PC-9 (cell line): ENCODE measurements at regions not wholly inside any gene's neighbourhood (a gene's known extent, or its start where the extent isn't known, plus 50 kb on each side); places are given as distances from the start of the nearest gene placed in this dataset.
"Not testable (repeated sequence)": the region's sequence is repeated elsewhere in the genome, so short reads cannot be mapped to it uniquely, and the experiment has no call there.

Experiments
- BruUV-seq: library from RNA; stranded (reverse); fragments of 400-500 nt; replicated peaks from 2 replicates; lab custom pipeline; 2021; lab: Mats Ljungman, UMichigan
- CTCF ChIA-PET: fragments of 300-600 bp; sonication (Branson Sonifier 250); formaldehyde crosslinking; loops from one replicate; lab custom pipeline; 2022; ENCODE audit warnings: antibody characterized with exemption; lab: Charles Lee
- POLR2A ChIA-PET: fragments of 300-600 bp; sonication (Branson Sonifier 250); formaldehyde crosslinking; loops from one replicate; lab custom pipeline; 2022; ENCODE audit warnings: antibody characterized with exemption; ENCODE audit not compliant: unreplicated experiment; lab: Charles Lee
- DNase-seq, 2 experiments: peaks; one replicate each; pipeline versions ENCODE4 v3.0.0 to v3.0.0-alpha.2; 2015 to 2022; ENCODE audit warnings: mixed read lengths in 1 of 2
- H2AFZ ChIP-seq: fragments of 200-600 bp; sonication (generic); 2 replicates; pipeline ENCODE4 v1.8.1; 2017; ENCODE audit warnings: antibody characterized with exemption
- H3F3A ChIP-seq: fragments of 200-600 bp; sonication (generic); 2 replicates; pipeline ENCODE4 v1.8.1; 2017; ENCODE audit warnings: antibody characterized with exemption, mild to moderate bottlenecking, low read depth; ENCODE audit not compliant: insufficient read depth
- H3K27ac ChIP-seq: fragments of 200-600 bp; sonication (generic); 2 replicates; pipeline ENCODE4 v1.6.1; 2016; ENCODE audit warnings: mixed run types
- H3K27me3 ChIP-seq: fragments of 200-600 bp; sonication (generic); 2 replicates; pipeline ENCODE4 v1.6.1; 2016; ENCODE audit warnings: low read depth, mixed run types; ENCODE audit not compliant: insufficient read depth
- H3K36me3 ChIP-seq: fragments of 200-600 bp; sonication (generic); 2 replicates; pipeline ENCODE4 v1.6.1; 2016; ENCODE audit warnings: low read depth, mixed run types
- H3K4me1 ChIP-seq: fragments of 200-600 bp; sonication (generic); replicated peaks from 2 replicates; pipeline ENCODE4 v1.6.1; 2016; ENCODE audit warnings: mixed run types; ENCODE audit not compliant: insufficient read depth
- H3K4me2 ChIP-seq: fragments of 200-600 bp; sonication (generic); 2 replicates; pipeline ENCODE4 v1.6.1; 2017; ENCODE audit warnings: mixed run types
- H3K4me3 ChIP-seq: fragments of 200-600 bp; sonication (generic); 2 replicates; pipeline ENCODE4 v1.6.1; 2016; ENCODE audit warnings: mixed run types
- H3K79me2 ChIP-seq: fragments of 200-600 bp; sonication (generic); 2 replicates; pipeline ENCODE4 v1.6.1; 2017; ENCODE audit warnings: low read depth, mixed run types
- H3K9me2 ChIP-seq: fragments of 200-600 bp; sonication (generic); 2 replicates; pipeline ENCODE4 v1.8.1; 2017; ENCODE audit warnings: mild to moderate bottlenecking; ENCODE audit not compliant: insufficient read depth
- H3K9me3 ChIP-seq: fragments of 200-600 bp; sonication (generic); 2 replicates; pipeline ENCODE4 v1.8.1; 2016; ENCODE audit warnings: low read depth; ENCODE audit not compliant: insufficient read depth
- H4K20me1 ChIP-seq: fragments of 200-600 bp; sonication (generic); 2 replicates; pipeline ENCODE4 v1.8.1; 2017; ENCODE audit not compliant: insufficient read depth
- CTCF ChIP-seq: fragments of 200-600 bp; sonication (generic); conservative IDR thresholded peaks from 2 replicates; pipeline ENCODE4 v1.6.1; 2017; ENCODE audit warnings: mixed run types, antibody characterized with exemption, mild to moderate bottlenecking, moderate library complexity
- EZH2 ChIP-seq: fragments of 200-600 bp; sonication (generic); IDR thresholded peaks from 2 replicates; pipeline ENCODE4 v1.8.0; 2017; ENCODE audit warnings: antibody characterized with exemption, low read depth
- intact Hi-C: fragments of 100-400 bp; cut with micrococcal nuclease; formaldehyde crosslinking; loops from one replicate; pipeline ENCODE4 v1.10.0; 2022; ENCODE audit not compliant: unreplicated experiment

- intact Hi-C loops = no loop called here
- POLR2A ChIA-PET = no interaction called here
- no peak overlapping the region for H3K4me2 ChIP-seq
- no peak overlapping the region for H3K4me3 ChIP-seq
- H3K27ac ChIP-seq = no peak overlapping the region
- H3K9me2 ChIP-seq = no peaks in the 10 kb centered on the region
- no peak overlapping the region for H2AFZ ChIP-seq
- no peaks in the 10 kb centered on the region for H4K20me1 ChIP-seq
- TF ChIP-seq EZH2 (no peak), CTCF (no peak)
- CTCF ChIA-PET = no interaction called here
- BruUV-seq = no TSS peak
- no peaks in the 10 kb centered on the region for H3F3A ChIP-seq
- no peaks in the 10 kb centered on the region for H3K79me2 ChIP-seq
- no peaks in the 10 kb centered on the region for H3K27me3 ChIP-seq
- H3K4me1 ChIP-seq = no peaks in the 10 kb centered on the region
- DNase-seq = no peak
- H3K36me3 ChIP-seq = no peaks in the 10 kb centered on the region
- H3K9me3 ChIP-seq = no peaks in the 10 kb centered on the region
These were observed 809.7 kb downstream of the CCSER2 start for GRCh38 chr10:85138046-85138445.

- no peaks in the 10 kb centered on the region for H3K9me2 ChIP-seq
- ChIA-PET CTCF (no interaction called here), POLR2A (no interaction called here)
- H3K27me3 ChIP-seq = no peaks in the 10 kb centered on the region
- no peaks in the 10 kb centered on the region for H3K36me3 ChIP-seq
- no peaks in the 10 kb centered on the region for H3F3A ChIP-seq
- no peaks in the 10 kb centered on the region for H3K79me2 ChIP-seq
- no peak overlapping the region for H2AFZ ChIP-seq
- no peak for DNase-seq
- H3K4me1 ChIP-seq = no peaks in the 10 kb centered on the region
- intact Hi-C loops = no loop called here
- TF ChIP-seq EZH2 (no peak), CTCF (no peak)
- H3K4me3 ChIP-seq = no peak overlapping the region
- no peak overlapping the region for H3K27ac ChIP-seq
- BruUV-seq = no TSS peak
- H3K9me3 ChIP-seq = no peaks in the 10 kb centered on the region
- no peak overlapping the region for H3K4me2 ChIP-seq
- no peaks in the 10 kb centered on the region for H4K20me1 ChIP-seq
These were observed 810.7 kb downstream of the CCSER2 start for GRCh38 chr10:85139124-85139523.

GRCh38 chr10:85141520-85141919 lies 813.1 kb downstream of the CCSER2 start:
- H3K79me2 ChIP-seq, H3F3A ChIP-seq, intact Hi-C loops, H4K20me1 ChIP-seq, H3K9me3 ChIP-seq, H3K27me3 ChIP-seq, H2AFZ ChIP-seq, H3K36me3 ChIP-seq, H3K4me3 ChIP-seq, POLR2A ChIA-PET, BruUV-seq, H3K4me2 ChIP-seq, H3K9me2 ChIP-seq, H3K27ac ChIP-seq, CTCF ChIA-PET, DNase-seq, H3K4me1 ChIP-seq: not testable (repeated sequence)

GRCh38 chr10:85145966-85146365 lies 817.6 kb downstream of the CCSER2 start:
- Histone ChIP-seq H3K4me2 (no peak overlapping the region), H4K20me1 (no peaks in the 10 kb centered on the region), H3K9me2 (no peaks in the 10 kb centered on the region), H3K27me3 (no peaks in the 10 kb centered on the region), H3K27ac (no peak overlapping the region), H3F3A (no peaks in the 10 kb centered on the region), H3K79me2 (no peaks in the 10 kb centered on the region), H3K4me3 (no peak overlapping the region), H3K9me3 (no peaks in the 10 kb centered on the region), H3K36me3 (no peaks in the 10 kb centered on the region), H3K4me1 (no peaks in the 10 kb centered on the region), H2AFZ (no peak overlapping the region)
- TF ChIP-seq CTCF (no peak), EZH2 (no peak)
- ChIA-PET POLR2A (interaction anchor here (0.6 kb wide), 1 partner anchor 18 kb away, joined by 3 read pairs; no protein-coding TSS in a partner anchor), CTCF (no interaction called here)
- intact Hi-C loops = no loop called here
- DNase-seq = no peak
- no TSS peak for BruUV-seq
